ENCODE measurements at regions not wholly inside any gene's neighbourhood (a gene's known extent, or its start where the extent isn't known, plus 50 kb on each side); places are given as distances from the start of the nearest gene placed in this dataset.

DNA sequence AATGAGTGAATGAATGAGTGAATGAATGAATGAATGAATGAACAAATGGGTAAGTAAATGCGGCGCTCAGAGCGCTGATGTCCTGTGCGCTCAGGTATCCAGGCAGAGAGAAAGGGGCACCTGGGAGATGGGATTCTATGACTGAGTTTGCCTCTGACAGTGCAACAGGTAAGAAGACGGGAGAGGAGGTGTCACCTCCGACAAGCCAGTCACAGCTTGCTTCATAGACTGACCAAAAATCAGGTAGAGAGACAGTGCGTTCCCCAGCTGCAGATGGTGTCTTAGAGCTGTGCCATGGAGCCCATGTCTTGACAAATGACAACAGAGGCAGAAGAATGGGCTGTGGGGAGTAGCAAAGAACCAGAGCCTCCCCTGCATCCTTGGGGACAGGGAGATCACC lies 327.3 kb downstream of the FGFR2 start:
- H3K9me3 ChIP-seq (ENCODE audit: low read length) = no peaks in the 10 kb centered on the region
- no peaks in the 10 kb centered on the region for H3K36me3 ChIP-seq (ENCODE audit: insufficient read depth, low read length)
- H3K4me2 ChIP-seq (ENCODE audit: low read length) = no peak overlapping the region
- no peak overlapping the region for H3K9ac ChIP-seq (ENCODE audit: low read length)
- no peak overlapping the region for H2AFZ ChIP-seq (ENCODE audit: low read depth, low read length)
- H3F3A ChIP-seq (ENCODE audit: insufficient read depth, low read length, poor library complexity, severe bottlenecking) = no peaks in the 10 kb centered on the region
- TF ChIP-seq, protein P1, sequence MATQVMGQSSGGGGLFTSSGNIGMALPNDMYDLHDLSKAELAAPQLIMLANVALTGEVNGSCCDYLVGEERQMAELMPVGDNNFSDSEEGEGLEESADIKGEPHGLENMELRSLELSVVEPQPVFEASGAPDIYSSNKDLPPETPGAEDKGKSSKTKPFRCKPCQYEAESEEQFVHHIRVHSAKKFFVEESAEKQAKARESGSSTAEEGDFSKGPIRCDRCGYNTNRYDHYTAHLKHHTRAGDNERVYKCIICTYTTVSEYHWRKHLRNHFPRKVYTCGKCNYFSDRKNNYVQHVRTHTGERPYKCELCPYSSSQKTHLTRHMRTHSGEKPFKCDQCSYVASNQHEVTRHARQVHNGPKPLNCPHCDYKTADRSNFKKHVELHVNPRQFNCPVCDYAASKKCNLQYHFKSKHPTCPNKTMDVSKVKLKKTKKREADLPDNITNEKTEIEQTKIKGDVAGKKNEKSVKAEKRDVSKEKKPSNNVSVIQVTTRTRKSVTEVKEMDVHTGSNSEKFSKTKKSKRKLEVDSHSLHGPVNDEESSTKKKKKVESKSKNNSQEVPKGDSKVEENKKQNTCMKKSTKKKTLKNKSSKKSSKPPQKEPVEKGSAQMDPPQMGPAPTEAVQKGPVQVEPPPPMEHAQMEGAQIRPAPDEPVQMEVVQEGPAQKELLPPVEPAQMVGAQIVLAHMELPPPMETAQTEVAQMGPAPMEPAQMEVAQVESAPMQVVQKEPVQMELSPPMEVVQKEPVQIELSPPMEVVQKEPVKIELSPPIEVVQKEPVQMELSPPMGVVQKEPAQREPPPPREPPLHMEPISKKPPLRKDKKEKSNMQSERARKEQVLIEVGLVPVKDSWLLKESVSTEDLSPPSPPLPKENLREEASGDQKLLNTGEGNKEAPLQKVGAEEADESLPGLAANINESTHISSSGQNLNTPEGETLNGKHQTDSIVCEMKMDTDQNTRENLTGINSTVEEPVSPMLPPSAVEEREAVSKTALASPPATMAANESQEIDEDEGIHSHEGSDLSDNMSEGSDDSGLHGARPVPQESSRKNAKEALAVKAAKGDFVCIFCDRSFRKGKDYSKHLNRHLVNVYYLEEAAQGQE (IDR thresholded peaks at IDR 0.05; ENCODE audit: borderline replicate concordance) = no peak
- TF ChIP-seq EZH2 (IDR thresholded peaks at IDR 0.05; ENCODE audit: borderline replicate concordance, insufficient read depth, low read length, poor library complexity, severe bottlenecking) = no peak
- H3K27me3 ChIP-seq (ENCODE audit: insufficient read depth, low read depth, low read length) = no peaks in the 10 kb centered on the region
- H3K4me3 ChIP-seq (ENCODE audit: low read length) = no peak overlapping the region
- no peaks in the 10 kb centered on the region for H3K9me2 ChIP-seq (ENCODE audit: insufficient read depth, low read length)
- H3K27ac ChIP-seq (ENCODE audit: low read length) = no peak overlapping the region
- H4K20me1 ChIP-seq (ENCODE audit: insufficient read depth) = no peaks in the 10 kb centered on the region
- H3K79me2 ChIP-seq (replicated peaks; ENCODE audit: insufficient read depth, low read length) = no peaks in the 10 kb centered on the region

DNA sequence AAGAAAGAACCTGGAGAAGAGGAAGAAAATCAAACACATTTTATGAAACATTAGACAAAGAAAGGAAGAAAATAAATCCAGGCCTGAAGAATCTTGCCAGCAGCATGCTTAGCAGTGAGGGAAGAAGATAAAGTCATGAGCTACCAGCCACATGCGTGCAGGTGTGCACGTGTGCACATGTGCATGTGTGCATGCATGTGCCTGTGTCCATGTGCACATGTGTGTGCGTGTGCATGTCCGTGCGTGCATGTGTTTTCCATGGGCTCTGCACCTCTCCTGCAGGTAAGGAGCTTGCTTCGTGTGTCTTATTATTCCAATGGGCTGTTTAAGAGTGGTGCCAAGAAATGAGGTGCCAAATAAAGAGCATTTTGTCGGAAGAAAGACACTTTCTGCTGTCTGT lies 322.2 kb downstream of the FGFR2 start:
- Histone ChIP-seq H3K36me3 (ENCODE audit: insufficient read depth, low read length) (no peaks in the 10 kb centered on the region), H3K27ac (ENCODE audit: low read length) (no peak overlapping the region), H2AFZ (ENCODE audit: low read depth, low read length) (no peak overlapping the region), H4K20me1 (ENCODE audit: insufficient read depth) (no peaks in the 10 kb centered on the region), H3K9me2 (ENCODE audit: insufficient read depth, low read length) (no peaks in the 10 kb centered on the region), H3K4me2 (ENCODE audit: low read length) (no peak overlapping the region), H3K4me3 (ENCODE audit: low read length) (no peak overlapping the region), H3K27me3 (ENCODE audit: insufficient read depth, low read depth, low read length) (no peaks in the 10 kb centered on the region), H3F3A (ENCODE audit: insufficient read depth, low read length, poor library complexity, severe bottlenecking) (no peaks in the 10 kb centered on the region), H3K9me3 (ENCODE audit: low read length) (no peaks in the 10 kb centered on the region), H3K9ac (ENCODE audit: low read length) (no peak overlapping the region), H3K79me2 (replicated peaks; ENCODE audit: insufficient read depth, low read length) (no peaks in the 10 kb centered on the region)
- TF ChIP-seq TAF1 (IDR thresholded peaks at IDR 0.05; ENCODE audit: low read depth) (no peak), EP300 (conservative IDR thresholded peaks at IDR 0.05; ENCODE audit: poor library complexity, severe bottlenecking) (no peak), SMC3 (conservative IDR thresholded peaks at IDR 0.05; ENCODE audit: poor library complexity) (no peak), EZH2 (IDR thresholded peaks at IDR 0.05; ENCODE audit: borderline replicate concordance, insufficient read depth, low read length, poor library complexity, severe bottlenecking) (no peak), MXI1 (conservative IDR thresholded peaks at IDR 0.05; ENCODE audit: poor library complexity, severe bottlenecking) (no peak), POLR2AphosphoS5 (IDR thresholded peaks at IDR 0.05) (no peak), RAD21 (conservative IDR thresholded peaks at IDR 0.05) (no peak)
- TF ChIP-seq, protein P1 (IDR thresholded peaks at IDR 0.05; ENCODE audit: borderline replicate concordance) = no peak
- TF ChIP-seq, protein P2, sequence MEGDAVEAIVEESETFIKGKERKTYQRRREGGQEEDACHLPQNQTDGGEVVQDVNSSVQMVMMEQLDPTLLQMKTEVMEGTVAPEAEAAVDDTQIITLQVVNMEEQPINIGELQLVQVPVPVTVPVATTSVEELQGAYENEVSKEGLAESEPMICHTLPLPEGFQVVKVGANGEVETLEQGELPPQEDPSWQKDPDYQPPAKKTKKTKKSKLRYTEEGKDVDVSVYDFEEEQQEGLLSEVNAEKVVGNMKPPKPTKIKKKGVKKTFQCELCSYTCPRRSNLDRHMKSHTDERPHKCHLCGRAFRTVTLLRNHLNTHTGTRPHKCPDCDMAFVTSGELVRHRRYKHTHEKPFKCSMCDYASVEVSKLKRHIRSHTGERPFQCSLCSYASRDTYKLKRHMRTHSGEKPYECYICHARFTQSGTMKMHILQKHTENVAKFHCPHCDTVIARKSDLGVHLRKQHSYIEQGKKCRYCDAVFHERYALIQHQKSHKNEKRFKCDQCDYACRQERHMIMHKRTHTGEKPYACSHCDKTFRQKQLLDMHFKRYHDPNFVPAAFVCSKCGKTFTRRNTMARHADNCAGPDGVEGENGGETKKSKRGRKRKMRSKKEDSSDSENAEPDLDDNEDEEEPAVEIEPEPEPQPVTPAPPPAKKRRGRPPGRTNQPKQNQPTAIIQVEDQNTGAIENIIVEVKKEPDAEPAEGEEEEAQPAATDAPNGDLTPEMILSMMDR (IDR thresholded peaks at IDR 0.05; ENCODE audit: poor library complexity, severe bottlenecking) = no peak
